Neuron (in vitro differentiated cells): ENCODE measurements at regions not wholly inside any gene's neighbourhood (a gene's known extent, or its start where the extent isn't known, plus 50 kb on each side); places are given as distances from the start of the nearest gene placed in this dataset.
A peak's percentile ranks its signal among the peaks of the same experiment; 100 is the strongest.
"Not testable (repeated sequence)": the region's sequence is repeated elsewhere in the genome, so short reads cannot be mapped to it uniquely, and the experiment has no call there.

Source experiments
- H2AFZ ChIP-seq: one replicate; pipeline ENCODE4 v1.6.1; 2013; ENCODE audit warnings: low read depth, mild to moderate bottlenecking, inconsistent platforms, low read length, moderate library complexity
- H3K27me3 ChIP-seq: one replicate; pipeline ENCODE4 v1.6.1; 2013; ENCODE audit warnings: low read length; ENCODE audit not compliant: insufficient read depth
- H3K36me3 ChIP-seq: one replicate; pipeline ENCODE4 v1.6.1; 2013; ENCODE audit warnings: low read length; ENCODE audit not compliant: insufficient read depth
- H3K4me1 ChIP-seq: one replicate; pipeline ENCODE4 v1.6.1; 2013; ENCODE audit warnings: low read length; ENCODE audit not compliant: insufficient read depth
- H3K4me3 ChIP-seq: 2 replicates; pipeline ENCODE4 v1.5.1; 2013; ENCODE audit warnings: mild to moderate bottlenecking, low read length, moderate library complexity
- H3K9me3 ChIP-seq: one replicate; pipeline ENCODE4 v1.6.1; 2013; ENCODE audit warnings: low read length

DNA sequence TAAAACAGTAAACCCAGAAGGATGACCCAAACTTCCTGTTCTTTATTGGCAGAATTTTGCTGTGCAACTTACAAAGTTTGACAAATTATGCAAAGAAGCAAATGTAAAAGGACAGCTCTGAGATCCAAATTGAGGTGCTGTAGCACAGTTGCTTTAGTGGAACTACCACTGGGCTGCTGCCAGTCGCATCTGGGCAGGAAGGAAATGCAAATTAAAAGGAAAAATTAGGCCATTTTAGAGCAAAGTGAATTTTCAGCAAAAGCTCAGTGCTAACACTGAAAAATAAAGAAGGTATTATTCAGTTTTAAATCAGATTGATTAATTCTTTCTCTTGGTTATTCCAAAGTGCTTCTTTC lies 104.5 kb downstream of the ZMAT3 start:
- no peaks in the 10 kb centered on the region for H3K4me1 ChIP-seq
- H3K4me3 ChIP-seq, result no peak overlapping the region
- peak overlapping the region; percentile 87 for H2AFZ ChIP-seq
- H3K27me3 ChIP-seq, result no peaks in the 10 kb centered on the region
- no peaks in the 10 kb centered on the region for H3K9me3 ChIP-seq
- H3K36me3 ChIP-seq, result no peaks in the 10 kb centered on the region

DNA sequence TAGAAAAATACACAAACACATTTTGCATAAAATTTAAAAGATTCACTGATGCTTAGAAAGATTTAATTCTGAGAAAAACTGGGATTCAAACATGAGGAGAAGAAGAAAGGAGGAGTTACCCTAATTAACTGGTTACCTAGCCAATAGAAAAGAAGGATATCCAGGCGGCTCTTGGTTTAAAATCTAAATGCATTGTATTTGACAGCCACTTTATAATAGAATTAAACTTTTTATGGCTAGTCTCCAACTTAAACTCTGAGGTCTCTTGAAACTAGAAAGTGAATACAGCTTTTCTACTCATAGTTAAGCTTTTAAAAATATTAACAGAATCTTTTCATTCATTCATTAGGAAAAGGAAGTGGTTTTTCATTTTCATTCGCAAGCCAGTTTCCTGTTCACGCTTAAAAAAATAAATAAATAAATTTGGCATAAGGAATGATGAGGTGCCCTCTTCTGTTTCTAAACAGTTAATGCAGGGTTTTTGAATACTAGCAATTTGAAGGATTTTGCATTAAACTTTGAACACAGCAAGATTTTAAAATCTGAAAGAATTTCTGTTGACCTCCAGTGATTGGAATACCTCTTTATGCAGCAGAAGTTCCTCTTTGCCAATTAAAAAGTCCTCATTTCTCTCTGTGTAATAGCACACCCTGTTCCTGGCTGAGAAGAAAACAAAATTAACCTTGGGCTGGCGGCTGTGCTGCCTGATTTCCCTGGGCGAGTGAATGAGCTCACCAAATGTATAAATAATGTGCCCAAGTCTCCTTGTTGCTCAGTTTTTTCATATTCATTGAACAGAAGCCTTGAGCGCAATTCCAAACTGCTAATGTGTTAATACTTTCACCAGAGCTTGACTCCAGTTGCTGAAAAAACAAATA lies 105.1 kb downstream of the ZMAT3 start:
- no peaks in the 10 kb centered on the region for H3K36me3 ChIP-seq
- H2AFZ ChIP-seq, result peak overlapping the region; percentile 87
- H3K4me3 ChIP-seq, result no peak overlapping the region
- peaks cover 2% of the 10 kb centered on the region for H3K27me3 ChIP-seq
- no peaks in the 10 kb centered on the region for H3K9me3 ChIP-seq
- H3K4me1 ChIP-seq, result no peaks in the 10 kb centered on the region

DNA sequence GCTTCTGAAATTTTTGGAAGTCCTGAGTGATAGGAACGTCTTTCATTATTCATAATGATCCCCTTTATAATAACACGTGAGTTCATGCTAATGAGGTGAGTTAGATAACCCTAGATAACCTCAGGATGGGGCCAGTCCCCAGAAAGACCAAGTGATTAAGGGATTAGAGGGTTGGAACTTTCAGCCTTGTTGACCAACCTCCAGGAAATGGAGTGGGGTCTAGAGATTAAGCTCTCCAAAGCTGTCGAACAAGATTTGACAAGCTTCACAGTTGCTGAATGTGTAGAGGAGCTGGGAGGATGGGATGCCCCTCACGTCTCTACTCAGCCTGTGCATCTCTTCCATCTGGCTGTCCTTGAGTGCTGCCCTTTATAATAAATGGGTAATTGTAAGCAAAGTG lies 107.1 kb downstream of the ZMAT3 start:
- H3K27me3 ChIP-seq, result peaks cover 2% of the 10 kb centered on the region
- H3K4me1 ChIP-seq, result no peaks in the 10 kb centered on the region
- H2AFZ ChIP-seq, result no peak overlapping the region
- no peaks in the 10 kb centered on the region for H3K36me3 ChIP-seq
- no peak overlapping the region for H3K4me3 ChIP-seq
- no peaks in the 10 kb centered on the region for H3K9me3 ChIP-seq

DNA sequence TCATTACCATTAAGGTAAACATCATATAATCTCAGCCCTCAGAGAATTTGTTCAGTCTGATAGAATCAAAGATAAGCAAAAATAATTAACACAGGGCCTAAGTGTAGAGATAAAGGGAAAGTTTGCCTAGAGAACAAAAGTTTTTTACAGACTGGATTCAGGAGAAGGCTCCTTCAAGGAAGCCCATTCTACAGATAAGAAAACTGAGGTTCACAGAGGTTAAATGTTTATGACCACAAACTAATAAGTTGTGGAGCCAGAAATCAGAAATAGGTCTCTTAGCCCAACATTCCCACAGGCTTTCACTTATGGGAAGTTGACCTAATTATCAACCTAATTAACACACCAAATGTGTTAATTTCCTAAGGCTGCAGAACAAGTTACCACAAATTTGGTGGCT lies 110.7 kb downstream of the ZMAT3 start:
- Histone ChIP-seq H3K36me3 (no peaks in the 10 kb centered on the region), H3K4me1 (no peaks in the 10 kb centered on the region), H3K9me3 (no peaks in the 10 kb centered on the region), H2AFZ (no peak overlapping the region), H3K27me3 (peaks cover 2% of the 10 kb centered on the region), H3K4me3 (no peak overlapping the region)

DNA sequence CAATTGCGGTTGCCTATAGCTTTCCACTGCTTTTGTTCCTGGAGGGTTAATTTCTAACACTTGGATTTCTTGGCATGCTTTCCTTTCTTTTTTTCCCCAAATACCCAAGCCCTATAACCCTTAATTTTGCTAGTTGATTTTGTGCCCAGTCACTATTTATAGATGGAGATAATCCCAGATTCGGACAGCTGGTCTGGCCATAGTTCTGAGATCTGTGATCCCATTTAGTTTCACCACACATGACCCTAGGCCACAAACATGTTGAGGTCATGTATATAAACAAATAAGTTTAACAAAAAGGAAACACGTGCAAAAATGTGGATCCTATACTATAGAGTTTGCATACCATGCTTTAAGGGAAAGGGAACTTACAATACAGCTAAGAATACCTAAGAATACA lies 111.4 kb downstream of the ZMAT3 start:
- no peak overlapping the region for H2AFZ ChIP-seq
- no peaks in the 10 kb centered on the region for H3K36me3 ChIP-seq
- H3K4me3 ChIP-seq, result no peak overlapping the region
- H3K9me3 ChIP-seq, result no peaks in the 10 kb centered on the region
- peaks cover 2% of the 10 kb centered on the region for H3K27me3 ChIP-seq
- H3K4me1 ChIP-seq, result no peaks in the 10 kb centered on the region

DNA sequence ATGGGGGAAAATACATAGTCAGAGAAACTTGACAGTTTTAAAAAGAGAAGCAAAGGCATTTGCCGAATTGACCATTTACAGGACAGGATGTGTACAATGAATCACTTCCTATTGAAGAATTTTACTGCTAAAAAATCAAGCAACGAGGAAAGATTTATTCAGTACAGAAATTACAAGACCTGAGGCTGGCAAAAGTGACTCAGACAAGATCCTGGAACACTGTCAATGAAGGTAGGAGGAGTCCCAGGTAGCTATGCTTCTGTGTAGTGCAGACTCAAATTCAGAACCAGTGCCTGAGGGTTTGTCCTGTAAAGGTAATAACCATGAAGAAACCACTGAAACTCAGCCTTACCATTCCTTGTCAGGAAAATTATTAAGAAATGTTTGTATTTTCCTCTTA lies 120.9 kb downstream of the ZMAT3 start:
- Histone ChIP-seq H3K9me3 (no peaks in the 10 kb centered on the region), H3K4me3 (no peak overlapping the region), H3K36me3 (no peaks in the 10 kb centered on the region), H3K4me1 (no peaks in the 10 kb centered on the region), H2AFZ (no peak overlapping the region), H3K27me3 (no peaks in the 10 kb centered on the region)

DNA sequence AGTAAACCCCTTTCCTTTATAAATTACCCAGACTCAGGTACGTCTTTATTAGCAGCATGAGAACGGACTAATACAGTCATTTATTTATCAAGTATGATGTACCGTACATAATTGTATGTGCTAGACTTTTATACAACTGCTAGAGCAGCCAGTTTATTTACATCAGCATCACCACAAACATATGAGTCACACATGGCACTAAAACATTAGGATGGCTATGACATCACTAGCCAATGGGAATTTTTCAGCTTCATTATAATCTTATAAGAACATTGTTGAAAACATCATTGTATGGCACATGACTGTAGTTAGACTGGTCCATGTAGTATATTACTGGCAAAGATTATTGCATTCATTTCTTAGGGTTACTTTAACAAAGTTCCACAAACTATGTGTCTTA lies 121.7 kb downstream of the ZMAT3 start:
- H3K4me3 ChIP-seq, result no peak overlapping the region
- H3K27me3 ChIP-seq, result no peaks in the 10 kb centered on the region
- H3K4me1 ChIP-seq, result no peaks in the 10 kb centered on the region
- H3K36me3 ChIP-seq, result no peaks in the 10 kb centered on the region
- no peak overlapping the region for H2AFZ ChIP-seq
- no peaks in the 10 kb centered on the region for H3K9me3 ChIP-seq

DNA sequence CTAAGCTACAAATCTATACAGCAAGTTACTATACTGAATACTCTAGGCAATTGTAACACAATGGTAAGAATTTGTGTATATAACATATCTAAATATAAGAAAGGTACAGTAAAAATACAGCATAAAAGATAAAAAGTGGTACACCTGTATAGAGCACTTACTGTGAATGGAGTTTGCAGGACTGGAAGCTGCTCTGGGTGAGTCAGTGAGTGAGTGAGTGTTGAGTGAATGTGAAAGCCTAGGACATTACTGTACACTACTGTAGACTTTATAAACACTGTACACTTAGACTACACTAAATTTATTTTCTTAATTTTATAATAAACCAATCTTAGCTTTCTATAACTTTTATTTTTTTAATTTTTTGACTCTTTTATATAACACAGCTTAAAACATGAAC lies 123.1 kb downstream of the ZMAT3 start:
- Histone ChIP-seq H3K9me3 (no peaks in the 10 kb centered on the region), H3K4me3 (no peak overlapping the region), H3K4me1 (no peaks in the 10 kb centered on the region), H3K36me3 (no peaks in the 10 kb centered on the region), H3K27me3 (no peaks in the 10 kb centered on the region), H2AFZ (no peak overlapping the region)

DNA sequence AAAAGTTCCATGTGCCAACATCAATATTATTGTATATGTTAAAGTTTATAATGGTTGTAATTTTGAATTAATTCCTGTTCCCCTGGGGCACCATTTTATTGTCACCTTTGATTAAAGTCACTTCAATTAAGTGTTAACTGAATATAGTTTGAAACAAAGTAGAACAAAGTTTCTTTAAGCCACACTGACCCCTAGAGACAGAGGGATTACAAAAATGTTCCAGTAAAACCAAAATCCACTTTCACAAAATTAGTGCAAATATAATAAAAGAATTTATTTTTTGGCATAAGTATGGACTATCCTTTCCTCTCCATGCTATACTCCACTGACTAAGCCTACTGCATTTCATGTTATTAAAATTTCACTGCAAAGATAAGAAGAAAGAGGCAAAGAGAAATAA lies 123.9 kb downstream of the ZMAT3 start:
- H3K9me3 ChIP-seq, result no peaks in the 10 kb centered on the region

DNA sequence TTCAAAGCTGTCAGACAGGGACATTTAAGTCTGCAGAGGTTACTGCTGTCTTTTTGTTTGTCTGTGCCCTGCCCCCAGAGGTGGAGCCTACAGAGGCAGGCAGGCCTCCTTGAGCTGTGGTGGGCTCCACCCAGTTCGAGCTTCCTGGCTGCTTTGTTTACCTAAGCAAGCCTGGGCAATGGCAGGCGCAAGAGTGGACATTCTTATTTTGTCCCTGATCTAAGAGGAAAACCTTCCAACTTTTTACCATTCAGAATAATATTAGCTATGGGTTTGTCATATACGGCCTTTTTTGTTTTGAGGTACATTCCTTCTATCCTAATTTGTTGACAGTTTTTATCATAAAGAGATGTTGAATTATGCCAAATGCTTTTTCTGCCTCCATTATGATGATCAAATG lies 129.3 kb downstream of the ZMAT3 start:
- not testable (repeated sequence) for H3K36me3 ChIP-seq, H3K4me3 ChIP-seq, H3K9me3 ChIP-seq, H3K4me1 ChIP-seq, H3K27me3 ChIP-seq, H2AFZ ChIP-seq

More for the DNA sequence above, 123.9 kb downstream of the ZMAT3 start:
- Histone ChIP-seq H3K4me3 (no peak overlapping the region), H3K27me3 (no peaks in the 10 kb centered on the region), H2AFZ (no peak overlapping the region), H3K4me1 (no peaks in the 10 kb centered on the region), H3K36me3 (no peaks in the 10 kb centered on the region)

DNA sequence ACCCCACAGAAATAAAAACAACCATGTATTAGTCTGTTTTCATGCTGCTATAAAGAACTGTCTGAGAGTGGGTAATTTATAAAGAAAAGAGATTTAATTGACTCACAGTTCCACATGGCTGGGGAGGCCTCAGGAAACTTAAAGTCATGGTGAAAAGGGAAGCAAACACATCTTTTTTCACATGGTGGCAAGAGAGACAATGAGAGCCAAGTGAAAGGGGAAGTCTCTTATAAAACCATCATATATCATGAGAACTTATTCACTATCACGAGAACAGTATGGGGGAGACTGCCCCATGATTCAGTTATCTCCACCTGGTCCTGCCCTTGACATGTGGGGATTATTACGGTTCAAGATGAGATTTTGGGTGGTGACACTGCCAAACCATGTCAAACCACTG lies 141.5 kb downstream of the ZMAT3 start:
- H3K36me3 ChIP-seq, result no peaks in the 10 kb centered on the region
- no peaks in the 10 kb centered on the region for H3K9me3 ChIP-seq
- no peak overlapping the region for H3K4me3 ChIP-seq

DNA sequence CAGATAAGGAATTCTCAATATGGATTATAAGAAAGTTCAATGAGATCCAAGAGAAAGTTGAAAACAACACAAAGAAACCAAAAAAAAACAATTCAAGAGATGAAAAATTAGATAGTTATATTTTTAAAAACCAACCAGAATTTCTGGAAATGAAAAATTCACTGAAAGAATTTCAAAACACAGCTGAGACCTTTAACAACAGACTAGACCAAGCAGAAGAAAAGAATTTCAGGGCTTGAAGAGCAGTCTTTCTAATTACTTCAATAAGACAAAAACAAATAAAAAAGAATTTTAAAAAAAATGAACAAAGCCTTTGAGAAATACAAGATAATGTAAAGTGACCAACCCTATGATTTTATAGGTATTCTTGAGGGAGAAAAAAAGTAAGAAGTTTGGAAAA lies 155.4 kb downstream of the ZMAT3 start:
- Histone ChIP-seq H3K27me3 (no peaks in the 10 kb centered on the region), H2AFZ (no peak overlapping the region), H3K4me3 (no peak overlapping the region), H3K9me3 (no peaks in the 10 kb centered on the region), H3K36me3 (no peaks in the 10 kb centered on the region), H3K4me1 (no peaks in the 10 kb centered on the region)

More for the DNA sequence above, 141.5 kb downstream of the ZMAT3 start:
- Histone ChIP-seq H3K4me1 (no peaks in the 10 kb centered on the region), H2AFZ (no peak overlapping the region), H3K27me3 (no peaks in the 10 kb centered on the region)

DNA sequence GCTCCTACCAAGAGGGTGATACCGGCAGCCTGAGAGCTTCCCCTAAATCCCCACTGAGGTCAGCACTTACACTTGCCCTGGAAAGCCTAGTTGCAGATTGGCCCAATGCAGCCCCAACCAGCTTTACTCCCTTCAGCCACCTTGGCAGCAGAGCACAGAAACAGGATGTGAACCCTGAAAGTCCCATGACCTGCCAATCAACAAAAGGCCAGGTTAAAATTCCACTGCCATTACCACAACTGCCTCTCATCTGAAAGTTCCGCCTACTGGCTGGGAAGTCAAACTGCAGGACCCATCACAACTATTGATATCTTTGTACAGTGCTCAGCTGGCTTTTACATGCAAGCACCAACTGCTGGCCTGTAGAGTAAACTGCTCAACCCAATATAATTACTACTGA lies 156.2 kb downstream of the ZMAT3 start:
- Histone ChIP-seq H3K27me3 (no peaks in the 10 kb centered on the region), H3K4me1 (no peaks in the 10 kb centered on the region), H3K9me3 (no peaks in the 10 kb centered on the region), H3K4me3 (no peak overlapping the region), H3K36me3 (no peaks in the 10 kb centered on the region), H2AFZ (no peak overlapping the region)

DNA sequence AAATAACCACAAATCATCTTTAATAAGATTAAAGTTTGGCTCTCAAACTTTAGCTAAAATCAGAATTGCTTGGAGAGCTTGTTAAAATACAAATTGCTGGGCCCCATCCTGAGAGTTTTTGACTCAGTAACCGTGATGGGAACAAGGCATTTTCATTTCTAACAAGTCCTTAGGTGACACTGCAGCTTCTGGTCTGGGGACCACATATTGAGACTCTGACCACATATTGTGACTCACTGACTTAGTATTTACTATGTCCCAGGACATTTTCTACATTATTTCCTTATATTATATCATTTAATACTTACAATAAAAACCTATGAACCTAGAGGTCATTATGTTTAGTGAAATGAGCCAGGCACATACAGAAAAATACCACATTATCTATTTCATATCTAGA lies 164.5 kb downstream of the ZMAT3 start:
- Histone ChIP-seq H2AFZ (no peak overlapping the region), H3K36me3 (no peaks in the 10 kb centered on the region), H3K4me3 (no peak overlapping the region), H3K4me1 (no peaks in the 10 kb centered on the region), H3K9me3 (no peaks in the 10 kb centered on the region), H3K27me3 (no peaks in the 10 kb centered on the region)
